ENCODE measurements at regions not wholly inside any gene's neighbourhood (a gene's known extent, or its start where the extent isn't known, plus 50 kb on each side); places are given as distances from the start of the nearest gene placed in this dataset.

DNA sequence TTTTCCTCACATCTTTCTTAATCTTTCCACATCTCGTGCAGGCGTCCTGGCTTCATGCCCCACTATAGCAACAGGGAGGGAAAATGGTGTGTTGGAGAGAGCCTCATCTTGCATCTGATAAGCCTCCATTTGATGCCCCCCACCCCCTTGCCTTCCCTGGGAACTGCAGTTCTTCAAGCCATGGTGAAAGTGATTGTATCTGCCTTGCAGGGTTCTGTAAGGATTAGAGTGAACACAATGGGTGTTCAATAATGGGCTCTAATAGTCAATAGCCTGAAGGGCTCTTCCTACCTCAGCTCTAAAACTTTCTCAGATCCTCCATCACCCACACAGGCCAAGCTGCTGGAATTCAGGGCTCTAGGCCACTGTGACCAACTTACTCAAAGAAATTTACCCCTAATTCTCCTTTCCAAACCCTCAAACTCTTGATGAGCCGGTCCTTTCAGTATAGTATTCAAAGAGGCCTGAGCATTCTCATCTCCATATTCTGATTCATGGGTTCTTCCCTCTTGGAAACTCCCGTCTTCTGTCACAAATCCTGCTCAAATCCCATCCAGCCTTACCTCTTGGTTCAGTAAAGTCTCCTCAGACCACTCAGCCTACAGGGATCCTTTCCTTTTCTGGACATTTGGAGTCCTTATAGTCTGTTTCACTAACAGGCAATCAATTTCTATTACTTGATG is 128.3 kb upstream of the TRIM2 start:
- intact Hi-C loops (cut with DNase I): no loop called here
- Histone ChIP-seq H3K4me1 (no peaks in the 10 kb centered on the region), H3K36me3 (no peaks in the 10 kb centered on the region), H3K27ac (no peak overlapping the region), H3K4me3 (no peak overlapping the region), H3K9me3 (peaks cover 0 to 4% (median 0%) of the 10 kb centered on the region in 11 donors), H3K27me3 (no peaks in the 10 kb centered on the region)
- TF ChIP-seq, protein P1, sequence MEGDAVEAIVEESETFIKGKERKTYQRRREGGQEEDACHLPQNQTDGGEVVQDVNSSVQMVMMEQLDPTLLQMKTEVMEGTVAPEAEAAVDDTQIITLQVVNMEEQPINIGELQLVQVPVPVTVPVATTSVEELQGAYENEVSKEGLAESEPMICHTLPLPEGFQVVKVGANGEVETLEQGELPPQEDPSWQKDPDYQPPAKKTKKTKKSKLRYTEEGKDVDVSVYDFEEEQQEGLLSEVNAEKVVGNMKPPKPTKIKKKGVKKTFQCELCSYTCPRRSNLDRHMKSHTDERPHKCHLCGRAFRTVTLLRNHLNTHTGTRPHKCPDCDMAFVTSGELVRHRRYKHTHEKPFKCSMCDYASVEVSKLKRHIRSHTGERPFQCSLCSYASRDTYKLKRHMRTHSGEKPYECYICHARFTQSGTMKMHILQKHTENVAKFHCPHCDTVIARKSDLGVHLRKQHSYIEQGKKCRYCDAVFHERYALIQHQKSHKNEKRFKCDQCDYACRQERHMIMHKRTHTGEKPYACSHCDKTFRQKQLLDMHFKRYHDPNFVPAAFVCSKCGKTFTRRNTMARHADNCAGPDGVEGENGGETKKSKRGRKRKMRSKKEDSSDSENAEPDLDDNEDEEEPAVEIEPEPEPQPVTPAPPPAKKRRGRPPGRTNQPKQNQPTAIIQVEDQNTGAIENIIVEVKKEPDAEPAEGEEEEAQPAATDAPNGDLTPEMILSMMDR (IDR thresholded peaks at IDR 0.05): no peak
- ATAC-seq: no peak
- 82 to 91% methylated on average over 4 of the region's 4 CpGs for WGBS, 2 donors
- no peak for DNase-seq

DNA sequence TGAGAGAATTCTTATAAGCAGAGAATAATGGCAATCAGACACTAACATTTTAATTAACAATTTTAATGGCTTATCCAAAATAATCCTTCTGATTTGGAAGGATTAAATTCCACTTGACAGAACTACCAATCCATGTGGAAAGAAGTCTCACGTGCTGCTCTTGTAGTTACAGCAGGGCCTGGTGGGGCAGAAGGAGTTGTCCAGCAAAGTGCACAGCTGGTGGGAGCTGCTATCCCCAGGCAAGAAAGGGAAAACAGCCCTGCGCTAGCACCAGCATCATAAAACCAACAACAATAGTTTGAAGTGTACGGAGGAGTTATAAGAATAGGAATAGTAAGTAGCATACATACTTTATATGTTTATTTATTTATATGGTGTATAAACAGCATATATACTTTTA is 127.4 kb upstream of the TRIM2 start:
- H3K4me3 ChIP-seq: no peak overlapping the region
- DNase-seq (no peak), ATAC-seq (no peak)
- no peaks in the 10 kb centered on the region for H3K4me1 ChIP-seq
- TF ChIP-seq, protein P1 (IDR thresholded peaks at IDR 0.05): no peak
- no peaks in the 10 kb centered on the region for H3K27me3 ChIP-seq
- 83 to 88% methylated on average over 3 of the region's 3 CpGs for WGBS, 2 donors
- intact Hi-C loops (cut with DNase I): no loop called here
- H3K27ac ChIP-seq: no peak overlapping the region
- peaks cover 0 to 4% (median 0%) of the 10 kb centered on the region in 11 donors for H3K9me3 ChIP-seq
- no peaks in the 10 kb centered on the region for H3K36me3 ChIP-seq

DNA sequence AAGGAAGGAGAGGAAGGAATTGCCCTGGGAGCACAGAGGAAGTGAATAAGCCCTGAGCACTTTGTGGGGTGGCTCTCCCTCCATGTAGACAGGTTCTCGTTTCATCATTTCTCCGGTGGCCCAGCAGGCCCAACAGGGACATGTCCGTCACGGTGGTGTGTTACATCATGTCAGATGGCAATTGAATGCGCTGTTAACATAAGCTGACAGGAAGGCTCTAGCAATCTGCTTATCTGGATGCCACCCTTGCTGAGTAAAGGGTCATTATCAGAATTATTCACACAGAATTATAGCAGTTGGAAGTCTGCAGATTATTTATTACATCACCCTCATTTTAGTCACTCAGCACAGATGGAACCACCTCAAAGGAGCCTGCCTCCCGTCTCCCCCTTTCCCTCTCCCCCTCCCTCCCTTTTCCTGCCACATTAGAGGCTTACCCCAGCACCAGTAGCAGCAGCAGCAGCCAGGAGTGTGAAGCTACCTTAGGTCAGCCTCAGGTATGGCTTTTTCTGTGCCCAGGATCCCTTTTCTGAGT is 124.3 kb upstream of the TRIM2 start:
- H3K4me3 ChIP-seq: no peak overlapping the region
- H3K27me3 ChIP-seq: no peaks in the 10 kb centered on the region
- no peak for DNase-seq
- no peak overlapping the region for H3K27ac ChIP-seq
- H3K36me3 ChIP-seq: no peaks in the 10 kb centered on the region
- TF ChIP-seq, protein P1 (IDR thresholded peaks at IDR 0.05): no peak
- H3K9me3 ChIP-seq: peaks cover 0 to 4% (median 0%) of the 10 kb centered on the region in 11 donors
- 68 to 72% methylated on average over 6 of the region's 6 CpGs for WGBS, 2 donors
- H3K4me1 ChIP-seq: peaks cover 0 to 19% (median under 1%) of the 10 kb centered on the region in 9 donors
- intact Hi-C loops (cut with DNase I): loop anchor here in 4 of 10 donors (5.0 to 10.0 kb wide), 4 partner anchors 42 to 305 kb away; partner anchors contain the start of genes ARFIP1 (in 1 of the 4) and TIGD4 (in 1 of the 4)
- no peak for ATAC-seq

DNA sequence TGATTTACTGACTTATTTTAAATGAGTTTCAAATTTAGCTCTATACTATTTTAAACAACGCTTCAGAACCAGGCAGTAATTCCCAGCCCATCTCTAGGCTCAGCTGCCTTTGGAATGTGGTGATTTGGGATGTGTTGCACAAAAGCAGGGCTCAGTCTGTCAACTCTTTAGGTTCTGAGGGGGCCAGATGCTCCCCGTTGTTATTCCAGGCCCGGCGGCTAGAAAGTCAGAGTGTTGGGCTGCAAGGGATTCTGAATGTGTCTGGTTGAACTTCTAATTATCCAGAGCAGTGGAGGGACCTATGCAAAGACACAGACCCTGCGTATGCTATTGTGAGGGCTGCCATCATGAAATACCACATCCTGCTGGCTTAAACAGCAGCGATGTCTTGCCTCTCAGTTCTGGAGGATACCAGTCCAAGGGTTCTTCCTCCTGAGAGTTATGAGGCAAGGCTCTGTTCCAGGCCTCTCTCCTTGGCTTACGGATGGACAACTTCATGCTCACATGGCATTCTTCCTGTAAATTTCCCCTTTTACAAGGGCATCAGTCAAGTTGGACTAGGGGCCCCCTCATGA is 123.2 kb upstream of the TRIM2 start:
- ATAC-seq (no peak), DNase-seq (no peak)
- TF ChIP-seq, protein P1 (IDR thresholded peaks at IDR 0.05): no peak
- intact Hi-C loops (cut with DNase I): loop anchor here in 4 of 10 donors (5.0 to 10.0 kb wide), 4 partner anchors 41 to 306 kb away; partner anchors contain the start of genes ARFIP1 (in 1 of the 4) and TIGD4 (in 1 of the 4)
- no peaks in the 10 kb centered on the region for H3K27me3 ChIP-seq
- H3K27ac ChIP-seq: no peak overlapping the region
- 90 to 94% methylated on average over 7 of the region's 7 CpGs for WGBS, 2 donors
- peaks cover 0 to 25% (median 6%) of the 10 kb centered on the region in 9 donors for H3K4me1 ChIP-seq
- H3K36me3 ChIP-seq: no peaks in the 10 kb centered on the region
- peaks cover 0 to 4% (median 0%) of the 10 kb centered on the region in 11 donors for H3K9me3 ChIP-seq
- no peak overlapping the region for H3K4me3 ChIP-seq
